HG02623 (cell line): ENCODE measurements at regions not wholly inside any gene's neighbourhood (a gene's known extent, or its start where the extent isn't known, plus 50 kb on each side); places are given as distances from the start of the nearest gene placed in this dataset.

Experiments
- ATAC-seq: cut with Tn5 transposase; IDR thresholded peaks from one replicate; pipeline ENCODE4 v1.9.1; 2021; ENCODE audit warnings: moderate library complexity; ENCODE audit not compliant: unreplicated experiment

DNA sequence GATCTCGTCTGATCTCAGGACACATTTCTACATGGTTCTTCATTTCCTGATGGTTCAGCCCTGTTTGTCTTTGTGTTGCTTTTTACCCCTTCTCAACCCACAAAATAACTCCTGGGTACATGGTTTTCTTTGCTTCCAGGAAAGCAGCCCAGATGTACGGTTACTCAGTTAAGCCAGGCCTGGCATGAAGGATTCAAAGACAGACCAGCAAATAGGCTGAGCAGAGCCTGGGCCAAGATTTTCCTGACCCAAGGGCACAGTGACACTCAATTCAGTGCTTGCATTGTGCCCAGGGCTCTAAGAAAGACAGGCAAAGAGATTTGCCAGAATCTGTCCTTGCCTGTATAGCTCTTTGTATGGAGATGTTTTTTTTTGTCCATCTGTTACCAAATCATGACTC is 340.8 kb upstream of the KIAA1217 start:
- ATAC-seq: no peak

DNA sequence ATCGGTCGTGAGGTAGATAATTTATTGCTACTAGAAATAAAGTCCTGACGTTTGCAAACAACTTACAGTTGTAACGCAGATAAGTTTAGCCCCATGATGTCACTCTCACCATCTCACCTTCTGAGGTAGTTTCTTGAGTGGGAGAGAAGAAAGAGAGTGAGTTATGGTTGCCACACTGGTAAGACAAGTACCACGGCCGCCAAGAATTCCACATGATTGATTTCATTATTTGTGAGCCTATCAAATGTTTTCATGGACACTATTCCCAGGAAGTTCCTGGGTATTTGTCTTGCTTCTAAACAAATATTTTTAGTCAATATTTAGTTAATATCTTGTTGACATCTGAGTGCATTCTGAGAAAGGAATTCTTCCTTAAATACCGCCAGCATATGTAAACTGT is 339.4 kb upstream of the KIAA1217 start:
- no peak for ATAC-seq

DNA sequence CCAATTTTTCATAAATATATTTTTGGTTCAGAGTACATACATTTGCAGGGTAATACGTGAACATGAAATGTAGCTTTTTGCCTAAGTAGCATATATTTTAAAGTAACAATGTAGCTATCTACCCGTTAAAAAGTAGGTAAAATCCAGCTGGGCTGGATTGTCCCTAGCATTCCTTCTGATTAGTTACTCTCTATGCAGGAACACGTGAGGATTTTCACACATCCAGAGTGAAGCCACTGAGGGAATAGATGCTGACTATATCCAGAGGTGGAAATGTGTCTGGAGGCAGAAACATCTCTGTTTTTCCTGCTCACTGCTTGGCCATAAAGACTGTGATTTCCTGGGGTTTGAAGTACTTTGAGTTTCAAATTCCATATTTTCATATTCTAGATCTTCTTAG is 338.9 kb upstream of the KIAA1217 start:
- ATAC-seq: no peak

DNA sequence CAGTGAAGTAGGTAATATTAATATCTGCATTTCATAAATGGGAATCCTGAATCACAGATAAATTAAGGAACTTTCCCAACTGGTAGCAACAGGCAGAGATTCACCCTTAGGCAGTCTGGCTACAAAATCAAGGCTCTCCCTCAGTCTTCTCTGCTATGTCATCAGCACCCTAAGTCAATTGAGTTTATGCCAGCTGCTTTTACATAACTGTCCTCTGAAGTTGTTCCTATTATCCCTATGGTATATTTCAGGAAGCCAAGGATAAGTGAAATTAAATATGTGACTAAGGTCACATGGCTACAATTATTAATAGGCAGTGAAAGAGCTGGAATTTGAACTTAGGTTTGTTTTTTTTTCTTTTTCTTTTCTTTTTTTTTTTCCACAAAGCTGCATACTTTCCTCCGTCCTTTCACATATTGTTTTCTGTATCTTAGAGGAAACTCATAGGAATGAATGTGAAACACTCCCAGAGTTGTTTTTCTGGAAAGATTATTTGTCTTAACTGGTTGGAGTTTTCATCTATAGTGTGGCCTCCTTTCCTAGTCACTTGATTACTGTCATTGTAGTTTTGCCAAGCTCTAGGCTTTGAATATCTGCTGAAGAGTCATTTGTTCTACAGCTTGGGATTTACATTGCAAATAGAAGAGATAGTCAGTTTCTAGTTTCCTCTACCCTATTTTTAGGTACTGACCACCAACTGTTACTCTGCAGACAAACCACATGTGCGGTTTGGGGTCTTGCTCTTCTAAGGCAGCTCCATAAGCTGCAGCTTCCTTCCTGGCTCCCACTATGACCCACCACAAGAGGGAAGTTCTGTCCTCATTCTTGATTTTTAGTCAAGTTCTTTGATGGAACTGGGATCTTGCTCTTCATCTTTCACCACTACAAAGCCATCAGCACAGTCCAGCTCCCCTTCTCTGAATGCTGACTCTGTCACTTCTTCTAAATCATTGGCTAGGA is 338.0 kb upstream of the KIAA1217 start:
- ATAC-seq: no peak

DNA sequence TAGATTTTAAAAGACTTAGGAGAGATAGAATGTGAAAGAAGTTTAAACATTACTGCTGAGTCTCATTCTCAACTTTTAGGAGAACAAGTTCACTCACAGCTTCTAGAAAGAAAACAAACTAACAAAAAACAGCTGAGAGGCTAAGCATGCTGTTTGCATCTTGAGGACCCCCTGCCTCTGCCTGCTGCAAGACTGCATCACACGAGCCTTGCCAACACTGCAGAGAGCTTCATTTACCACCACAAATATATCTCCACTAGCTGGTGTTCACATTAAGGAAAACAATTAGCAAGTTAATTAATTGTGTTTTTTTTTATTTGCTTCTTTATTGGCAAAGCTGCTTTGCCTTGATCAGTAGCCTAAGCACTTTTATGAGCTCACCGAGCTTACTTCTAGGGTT is 336.6 kb upstream of the KIAA1217 start:
- no peak for ATAC-seq

DNA sequence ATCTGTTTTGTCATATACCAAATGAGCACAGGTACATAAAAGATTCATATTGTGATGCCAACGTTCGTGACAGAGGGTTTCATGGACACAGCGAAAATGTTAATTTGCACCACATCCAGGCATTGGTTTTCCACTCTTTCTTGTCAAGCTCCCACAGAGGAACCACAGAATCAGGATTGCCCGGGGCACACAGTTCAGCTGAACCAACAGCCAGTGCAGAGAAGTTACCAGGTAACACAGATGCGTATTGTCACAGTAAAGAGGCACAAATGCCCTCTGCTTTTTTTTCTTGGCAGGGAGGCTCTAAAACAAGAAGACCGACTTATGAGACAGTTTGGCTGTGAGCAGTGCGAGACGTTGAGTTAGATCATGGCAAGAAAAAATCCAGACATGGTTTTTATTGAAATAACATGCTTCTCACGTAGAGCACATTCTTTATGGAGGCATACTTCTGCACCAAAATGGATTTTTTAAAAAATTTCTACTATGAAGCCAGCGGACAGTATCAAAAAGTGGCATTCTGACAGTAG is 331.1 kb upstream of the KIAA1217 start:
- ATAC-seq: no peak

DNA sequence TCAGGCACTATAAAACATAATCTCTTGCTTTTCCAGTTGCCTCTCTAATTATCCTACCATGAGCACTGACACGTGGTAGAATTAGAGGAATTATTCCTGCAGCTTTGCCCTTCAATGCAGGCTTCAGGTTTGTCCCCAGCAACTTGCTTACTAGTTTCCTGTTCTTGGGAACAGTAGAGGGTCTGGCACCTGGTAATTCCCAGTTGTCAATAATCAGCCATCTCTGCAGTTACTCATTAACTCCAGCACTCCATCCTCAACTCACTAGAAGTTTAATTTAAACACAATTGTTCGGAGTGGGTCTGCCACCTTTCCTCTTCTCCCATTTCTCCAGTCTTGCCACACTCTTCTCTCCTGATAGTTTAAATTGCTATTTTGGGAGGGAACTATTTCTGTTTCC is 324.3 kb upstream of the KIAA1217 start:
- no peak for ATAC-seq

DNA sequence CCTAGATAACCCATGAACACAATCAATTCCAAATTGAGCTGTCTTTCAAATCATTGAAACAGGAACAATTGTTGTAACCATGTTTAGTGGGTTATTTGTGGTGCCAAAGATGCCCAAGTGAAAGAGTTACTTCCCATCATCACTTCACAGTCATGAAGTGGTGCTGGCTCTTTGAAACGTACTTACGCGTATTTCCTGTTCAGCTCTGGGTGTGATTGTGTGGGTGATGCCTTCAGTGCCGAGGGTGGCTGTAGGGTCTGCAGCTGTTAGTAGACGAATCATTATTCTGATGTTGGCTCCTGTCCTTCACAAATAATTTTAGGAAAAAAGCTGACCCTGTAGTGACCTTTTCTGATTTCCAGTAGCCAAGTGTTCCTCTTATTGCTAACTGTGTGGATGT is 323.1 kb upstream of the KIAA1217 start:
- ATAC-seq: no peak

DNA sequence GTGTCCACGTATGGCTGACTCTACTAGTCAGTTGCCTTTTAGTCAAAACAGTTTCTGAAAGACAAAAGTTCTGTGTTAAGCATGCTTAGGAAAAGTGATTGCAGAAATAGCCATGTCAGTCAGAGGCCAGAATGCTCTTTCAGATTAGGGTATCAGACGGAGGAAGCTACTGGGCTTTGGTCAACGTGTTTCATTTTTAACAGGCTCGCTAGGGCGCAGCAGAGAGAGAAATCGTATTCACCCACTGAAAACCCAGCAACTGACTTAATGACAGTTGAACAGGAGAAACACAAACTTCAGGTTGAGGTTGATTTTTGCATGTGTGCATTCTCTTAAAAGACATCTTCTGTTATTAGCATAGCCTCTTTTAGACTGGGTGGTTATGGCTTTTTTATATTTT is 322.6 kb upstream of the KIAA1217 start:
- ATAC-seq: no peak

DNA sequence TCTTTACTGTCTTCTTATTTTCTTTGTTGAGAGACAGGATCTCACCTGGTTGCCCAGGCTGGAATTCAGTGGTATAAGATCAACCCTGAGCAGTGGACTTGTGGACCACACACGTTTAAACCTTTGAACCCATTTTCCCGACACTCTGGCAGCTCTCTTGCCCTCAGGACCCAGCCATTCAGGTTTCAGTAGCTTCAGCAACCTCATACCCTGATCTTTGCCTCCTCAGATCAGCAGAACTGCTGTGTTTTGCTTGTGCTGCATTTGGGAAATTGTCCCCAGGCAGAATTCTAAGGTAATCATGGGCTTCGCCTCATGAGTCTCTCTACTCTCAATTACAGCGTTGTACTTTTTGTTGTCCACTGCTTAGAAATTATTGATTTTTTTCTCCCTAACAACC is 317.6 kb upstream of the KIAA1217 start:
- ATAC-seq: no peak

DNA sequence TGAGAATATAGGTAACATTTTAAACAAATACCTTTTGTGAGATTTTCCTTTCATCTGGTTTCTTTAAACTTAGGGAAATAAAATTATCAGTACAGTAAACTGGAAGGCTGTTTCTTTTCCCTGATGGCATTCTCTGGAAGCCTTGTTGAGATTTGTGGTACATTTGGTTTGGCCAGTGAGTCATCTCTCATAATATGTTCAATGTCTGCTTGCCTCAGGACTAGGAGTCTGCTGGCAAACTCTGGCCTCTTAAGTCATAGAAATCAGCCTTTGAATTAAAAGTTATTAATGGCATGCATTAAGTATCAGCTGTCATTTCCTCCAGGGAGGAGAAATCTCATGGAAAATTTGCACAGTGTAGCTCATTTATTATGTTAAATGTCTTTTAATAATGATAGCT is 316.6 kb upstream of the KIAA1217 start:
- no peak for ATAC-seq

DNA sequence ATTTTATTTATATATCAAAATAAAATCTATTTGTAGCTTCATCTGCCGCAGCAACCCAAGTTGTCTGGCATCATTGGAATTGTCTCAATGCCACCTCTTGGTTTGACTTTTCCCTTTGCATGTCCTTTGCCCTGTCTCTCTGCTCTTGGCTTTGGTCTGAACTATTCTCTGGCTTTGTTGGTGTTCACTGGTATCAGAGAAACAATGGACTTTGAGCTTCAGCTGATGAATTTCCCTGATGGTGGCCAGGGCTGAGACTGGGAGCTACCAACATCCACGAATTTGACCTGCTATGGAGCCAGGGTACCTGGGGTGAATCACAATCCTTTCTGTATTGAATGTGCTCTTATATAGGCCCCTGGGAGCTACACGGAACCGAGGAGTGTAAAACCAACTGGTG is 311.7 kb upstream of the KIAA1217 start:
- no peak for ATAC-seq

DNA sequence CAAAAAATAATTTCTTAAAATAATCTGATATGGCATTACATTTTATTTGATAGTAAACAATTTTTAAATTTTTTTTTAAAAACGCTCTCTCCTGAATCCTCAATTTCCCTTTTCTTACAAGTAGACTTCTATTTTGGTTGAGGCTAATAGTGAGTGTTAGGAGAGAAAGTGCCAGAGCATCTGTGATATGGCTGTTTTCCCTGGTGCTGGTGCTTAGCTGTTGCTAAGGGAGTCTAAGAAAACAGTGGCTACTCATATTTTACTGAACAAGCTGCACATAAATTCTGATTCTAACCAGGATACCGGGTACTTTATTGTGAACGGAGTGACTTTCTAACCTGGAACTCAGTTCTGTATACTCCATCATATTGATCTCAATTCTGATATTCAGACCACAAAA is 311.1 kb upstream of the KIAA1217 start:
- no peak for ATAC-seq

DNA sequence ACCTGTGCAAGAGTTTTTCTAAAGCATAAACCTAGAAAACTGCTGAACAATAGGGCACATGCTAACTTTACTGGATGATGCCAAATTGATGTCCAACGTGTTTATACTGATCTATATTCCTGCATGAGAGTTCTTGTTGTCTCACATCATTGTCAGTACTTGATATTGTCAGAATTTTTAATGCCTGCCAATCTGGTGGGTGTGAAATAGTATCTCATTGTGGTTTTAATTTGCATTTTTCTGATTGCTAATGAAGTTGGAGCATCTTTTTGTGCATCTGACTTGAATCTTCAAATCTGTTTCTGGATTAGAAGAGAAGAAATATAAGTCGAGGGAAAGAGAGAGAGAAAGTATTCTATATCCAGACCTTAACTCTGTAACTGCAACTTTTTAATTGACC is 309.8 kb upstream of the KIAA1217 start:
- no peak for ATAC-seq

DNA sequence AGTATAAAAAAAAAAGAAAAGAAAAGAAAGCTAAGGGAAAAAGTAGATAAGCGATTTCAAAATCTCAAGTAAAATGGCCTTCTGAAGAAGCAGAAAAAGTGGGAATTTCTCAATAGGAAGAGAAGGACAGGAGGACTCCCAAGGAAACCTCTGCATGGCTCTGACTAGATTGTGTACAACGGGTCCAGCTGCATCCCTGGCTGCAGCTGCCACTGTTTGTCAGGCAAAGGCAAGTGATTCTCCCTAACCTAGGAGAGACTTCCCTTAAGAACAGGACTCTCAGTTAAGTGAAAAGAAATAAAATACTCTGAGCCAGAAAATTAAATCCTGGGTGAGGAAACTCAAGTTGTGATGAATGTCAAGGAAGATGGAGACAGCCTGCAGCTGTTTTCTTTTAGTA is 298.6 kb upstream of the KIAA1217 start:
- ATAC-seq: no peak

DNA sequence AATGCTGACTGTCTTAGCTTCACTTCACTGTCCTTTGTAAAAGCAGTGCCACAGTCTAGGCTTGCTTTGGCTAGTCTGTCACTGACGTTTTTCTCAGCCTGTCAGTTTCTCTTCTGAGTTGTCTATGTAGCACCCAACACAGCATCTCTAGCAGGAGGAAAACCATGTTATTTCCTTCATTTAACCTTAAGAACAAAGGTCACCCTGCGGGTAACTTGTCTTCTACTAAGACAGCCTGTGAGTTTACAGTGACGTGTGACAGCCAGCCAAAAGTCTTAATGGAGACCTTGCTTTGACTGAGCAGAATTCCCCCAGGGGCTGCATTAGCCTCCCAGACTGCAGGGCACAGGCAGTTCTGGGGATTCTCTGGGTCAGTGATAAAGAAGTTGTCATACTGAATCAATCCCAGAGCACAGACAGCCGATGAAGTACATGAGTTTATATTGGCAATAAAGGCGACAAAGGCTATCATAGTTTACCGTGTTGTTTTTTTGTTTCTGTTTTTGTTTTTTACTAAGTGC is 296.0 kb upstream of the KIAA1217 start:
- ATAC-seq: no peak

DNA sequence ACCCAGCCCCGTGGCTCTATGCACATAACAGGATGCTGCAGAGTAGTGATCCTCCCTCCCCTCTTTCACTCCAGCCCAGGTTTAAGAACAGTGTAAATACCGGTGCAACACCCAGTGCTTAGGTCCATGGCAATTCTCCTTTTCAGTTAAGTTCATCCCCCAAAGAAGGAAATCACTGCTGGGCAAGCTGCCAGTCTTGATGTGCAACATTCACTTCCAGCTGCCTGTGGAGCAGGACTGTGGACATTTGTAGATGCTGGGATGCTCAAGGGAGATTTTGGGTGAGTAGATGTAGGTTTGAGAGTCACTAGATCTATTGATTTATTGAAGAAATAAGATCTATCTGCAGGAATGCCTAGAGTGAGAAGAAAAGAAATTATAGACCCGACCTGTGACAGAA is 294.3 kb upstream of the KIAA1217 start:
- ATAC-seq: no peak

DNA sequence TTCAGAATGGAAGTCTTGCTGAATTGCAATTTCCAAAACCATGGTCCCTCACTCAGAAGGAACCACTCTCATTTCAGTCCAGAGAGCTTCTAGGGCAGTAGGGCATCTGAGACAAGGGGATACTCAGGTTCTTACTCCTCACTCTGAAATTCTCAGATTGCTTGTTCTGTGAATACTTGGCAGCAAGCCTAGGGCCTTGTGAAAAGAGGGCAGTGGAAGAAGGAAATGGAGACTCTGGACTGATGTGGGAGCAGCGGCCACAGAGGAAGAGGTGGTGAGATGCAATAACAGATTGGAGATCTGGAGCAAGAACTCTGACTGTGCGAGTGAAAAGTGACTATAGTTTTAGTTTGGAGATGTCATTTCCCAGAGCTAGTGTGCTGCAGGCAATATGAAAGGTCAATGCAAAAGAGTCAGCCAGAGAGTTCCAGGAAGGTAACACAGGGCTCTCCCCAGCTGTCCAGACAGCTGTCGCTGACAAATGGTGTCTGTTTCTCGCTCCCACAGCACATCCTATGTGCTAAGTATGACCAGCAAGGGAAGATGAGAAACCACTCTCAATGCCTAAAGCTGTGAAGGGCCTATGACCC is 291.6 kb upstream of the KIAA1217 start:
- no peak for ATAC-seq

DNA sequence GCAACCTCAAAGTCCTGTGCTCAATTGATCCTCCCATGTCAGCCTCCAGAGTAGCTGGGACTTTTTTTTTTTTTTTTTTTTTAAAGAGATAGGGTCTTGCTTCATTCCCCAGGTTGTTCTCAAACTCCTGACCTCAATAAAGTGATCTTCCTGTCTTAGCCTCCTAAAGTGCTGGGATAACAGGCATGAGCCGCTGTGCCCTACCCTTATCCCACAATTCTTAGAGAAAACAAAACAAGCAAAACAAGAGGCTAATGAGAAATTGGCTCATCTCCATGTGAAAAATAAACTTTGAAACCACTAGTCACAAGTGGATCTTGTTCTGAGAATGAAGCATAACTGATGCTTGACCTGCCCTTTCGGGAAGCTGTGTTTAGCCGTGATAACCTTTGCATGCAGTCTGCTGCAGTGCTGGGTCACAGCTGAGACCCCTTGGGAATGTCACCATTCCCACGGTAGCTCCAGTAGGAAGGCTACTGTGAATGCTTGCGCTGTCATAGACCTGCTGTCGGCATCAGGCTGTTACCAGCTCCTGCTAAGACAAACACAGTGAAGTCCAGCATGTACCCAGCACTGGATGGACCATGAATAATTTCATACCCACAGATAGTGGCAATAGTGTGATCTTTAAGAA is 290.7 kb upstream of the KIAA1217 start:
- ATAC-seq: no peak

DNA sequence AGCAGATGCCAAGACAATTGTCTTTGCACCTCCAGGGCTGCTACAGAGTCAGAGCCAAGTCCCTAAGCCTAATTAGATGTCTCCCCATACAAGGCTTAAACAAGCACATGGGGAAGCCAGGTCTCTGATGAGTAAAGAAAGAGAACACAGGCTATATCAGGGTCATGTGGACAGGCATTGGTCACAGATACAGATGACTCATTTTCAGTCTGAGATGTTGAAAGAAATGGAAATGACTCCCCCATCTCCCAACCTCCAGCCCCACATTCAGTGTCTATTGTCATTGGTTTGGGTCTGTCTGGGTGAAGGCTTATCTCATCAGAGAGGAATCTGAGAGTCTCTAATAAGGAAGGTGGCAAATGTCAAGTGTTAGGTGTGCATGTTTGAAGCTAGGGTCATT is 290.1 kb upstream of the KIAA1217 start:
- no peak for ATAC-seq

DNA sequence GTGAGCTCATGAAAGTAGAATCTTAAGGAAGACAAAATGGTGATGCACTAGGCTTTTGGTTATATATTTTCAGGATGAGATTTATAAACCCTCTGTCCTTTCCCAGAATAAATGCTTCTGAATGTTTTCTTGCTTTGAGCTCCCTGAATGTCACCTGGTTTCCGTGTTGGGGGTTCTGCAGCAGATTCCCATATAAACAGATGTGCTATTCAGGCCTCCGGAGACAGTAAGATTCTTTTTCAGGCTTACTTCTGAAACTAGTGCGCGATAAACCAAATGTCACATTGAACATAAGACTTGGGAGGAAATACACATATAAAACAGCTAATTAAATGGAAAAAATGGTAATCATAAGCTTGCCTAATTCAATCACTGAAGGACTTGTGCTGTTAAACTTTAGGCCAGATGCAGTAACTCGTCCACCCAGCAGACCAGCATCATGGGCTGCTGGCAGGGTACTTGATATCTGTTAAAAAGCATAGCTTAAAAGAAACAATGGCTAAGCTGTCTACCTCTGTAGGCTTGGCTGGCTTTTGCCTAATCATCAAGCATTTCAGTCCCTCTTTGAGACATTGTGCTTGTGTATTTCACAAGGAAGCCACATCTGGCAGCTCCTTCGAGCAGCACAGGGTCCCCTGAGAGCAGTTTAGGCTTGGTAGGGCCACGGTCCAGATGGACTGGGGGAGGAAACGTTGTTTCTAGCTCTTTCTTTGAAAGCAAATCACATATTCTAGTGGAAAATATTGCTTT is 281.2 kb upstream of the KIAA1217 start:
- no peak for ATAC-seq
